Caco-2 (cell line): ENCODE measurements at regions not wholly inside any gene's neighbourhood (a gene's known extent, or its start where the extent isn't known, plus 50 kb on each side); places are given as distances from the start of the nearest gene placed in this dataset.

Experiments used
- BruUV-seq: library from RNA; stranded (reverse); fragments of 400-500 nt; replicated peaks from 2 replicates; lab custom pipeline; 2021; lab: Mats Ljungman, UMichigan
- CTCF ChIA-PET: fragments of 300-600 bp; sonication (Branson Sonifier 250); formaldehyde crosslinking; loops from one replicate; lab custom pipeline; 2022; ENCODE audit warnings: antibody characterized with exemption; lab: Charles Lee
- POLR2A ChIA-PET: fragments of 300-600 bp; sonication (Branson Sonifier 250); formaldehyde crosslinking; loops from one replicate; lab custom pipeline; 2022; ENCODE audit warnings: antibody characterized with exemption; lab: Charles Lee
- DNase-seq, 2 experiments: peaks; one replicate each; pipeline versions ENCODE4 v3.0.0 to v3.0.0-alpha.2; 2020 to 2022
- H3K27me3 ChIP-seq: replicated peaks from 2 replicates; pipeline ENCODE4 v1.6.0; 2011; ENCODE audit warnings: low read length; ENCODE audit not compliant: control insufficient read depth, insufficient read depth
- H3K36me3 ChIP-seq: 2 replicates; pipeline ENCODE4 v1.5.1; 2011; ENCODE audit warnings: low read length; ENCODE audit not compliant: control insufficient read depth, insufficient read depth
- H3K4me1 ChIP-seq: fragments of 250-450 bp; sonication (Bioruptor Pico); 2 replicates; pipeline ENCODE4 v1.5.1; 2020; ENCODE audit warnings: mild to moderate bottlenecking
- H3K4me3 ChIP-seq: 2 replicates; pipeline ENCODE4 v1.5.1; 2011; ENCODE audit warnings: low read depth, mild to moderate bottlenecking, control low read depth, low read length
- H3K9me3 ChIP-seq: fragments of 250-450 bp; sonication (Bioruptor Pico); 2 replicates; pipeline ENCODE4 v1.5.1; 2020; ENCODE audit warnings: mild to moderate bottlenecking, moderate library complexity
- H3K27ac Mint-ChIP-seq: one replicate; pipeline ENCODE4 v1.8.0; 2022; ENCODE audit warnings: mixed read lengths; ENCODE audit not compliant: unreplicated experiment
- H3K27me3 Mint-ChIP-seq: one replicate; pipeline ENCODE4 v1.8.0; 2022; ENCODE audit warnings: mixed read lengths; ENCODE audit not compliant: insufficient read depth, unreplicated experiment
- H3K36me3 Mint-ChIP-seq: one replicate; pipeline ENCODE4 v1.8.0; 2022; ENCODE audit warnings: mild to moderate bottlenecking, mixed read lengths; ENCODE audit not compliant: insufficient read depth, unreplicated experiment
- H3K4me1 Mint-ChIP-seq: one replicate; pipeline ENCODE4 v1.8.0; 2022; ENCODE audit warnings: low read depth, mixed read lengths; ENCODE audit not compliant: unreplicated experiment
- H3K4me3 Mint-ChIP-seq: one replicate; pipeline ENCODE4 v1.8.0; 2022; ENCODE audit warnings: mild to moderate bottlenecking, moderate library complexity, mixed read lengths; ENCODE audit not compliant: unreplicated experiment
- H3K9me3 Mint-ChIP-seq: one replicate; pipeline ENCODE4 v1.8.0; 2022; ENCODE audit warnings: mixed read lengths; ENCODE audit not compliant: unreplicated experiment
- CTCF ChIP-seq, 2 experiments: fragments of 200-600 bp in 1 of 2; IDR thresholded peaks; 1 replicate in 1 of 2; 2 replicates in 1 of 2; pipeline versions ENCODE4 v1.5.1 to v1.8.0; 2011 to 2022; ENCODE audit warnings: antibody characterized with exemption in 1 of 2, control low read depth in 1 of 2, inconsistent platforms in 1 of 2, low read depth in 1 of 2, low read length in 1 of 2, mild to moderate bottlenecking in 1 of 2, moderate library complexity in 1 of 2; ENCODE audit not compliant: insufficient read depth in 1 of 2, severe bottlenecking in 1 of 2, unreplicated experiment in 1 of 2
- intact Hi-C: fragments of 100-400 bp; cut with micrococcal nuclease; formaldehyde crosslinking; loops from one replicate; pipeline ENCODE4 v1.10.0; 2022; ENCODE audit not compliant: unreplicated experiment

GRCh38 chr13:74977498-74977897, 504.5 kb downstream of the TBC1D4 start:
- H3K27me3 ChIP-seq: no peaks in the 10 kb centered on the region
- H3K36me3 Mint-ChIP-seq: no peaks in the 10 kb centered on the region
- no TSS peak for BruUV-seq
- POLR2A ChIA-PET: no interaction called here
- no peaks in the 10 kb centered on the region for H3K4me1 Mint-ChIP-seq
- no peak for TF ChIP-seq CTCF (IDR thresholded peaks at IDR 0.05; ENCODE audit: insufficient read depth in 1 of 2, low read depth in 1 of 2, low read length in 1 of 2, severe bottlenecking in 1 of 2, unreplicated experiment in 1 of 2)
- intact Hi-C loops: no loop called here
- no peak overlapping the region for H3K27ac Mint-ChIP-seq
- no peaks in the 10 kb centered on the region for H3K4me1 ChIP-seq
- DNase-seq: no peak
- CTCF ChIA-PET: no interaction called here
- no peaks in the 10 kb centered on the region for H3K9me3 Mint-ChIP-seq
- no peak overlapping the region for H3K4me3 Mint-ChIP-seq
- H3K9me3 ChIP-seq: no peaks in the 10 kb centered on the region
- no peak overlapping the region for H3K4me3 ChIP-seq
- H3K36me3 ChIP-seq: no peaks in the 10 kb centered on the region
- peaks cover 15% of the 10 kb centered on the region for H3K27me3 Mint-ChIP-seq

GRCh38 chr13:74975111-74975510, 506.9 kb downstream of the TBC1D4 start:
- intact Hi-C loops: no loop called here
- POLR2A ChIA-PET: no interaction called here
- Mint-ChIP-seq H3K4me3 (no peak overlapping the region), H3K27me3 (peaks cover 13% of the 10 kb centered on the region), H3K27ac (no peak overlapping the region), H3K9me3 (no peaks in the 10 kb centered on the region), H3K36me3 (no peaks in the 10 kb centered on the region), H3K4me1 (no peaks in the 10 kb centered on the region)
- no TSS peak for BruUV-seq
- no peaks in the 10 kb centered on the region for H3K4me1 ChIP-seq
- H3K36me3 ChIP-seq: no peaks in the 10 kb centered on the region
- CTCF ChIA-PET: no interaction called here
- no peaks in the 10 kb centered on the region; the same call in 1 of the 2 replicates for H3K27me3 ChIP-seq
- no peaks in the 10 kb centered on the region for H3K9me3 ChIP-seq
- no peak overlapping the region for H3K4me3 ChIP-seq
- DNase-seq: no peak
- TF ChIP-seq CTCF (IDR thresholded peaks at IDR 0.05; ENCODE audit: insufficient read depth in 1 of 2, low read depth in 1 of 2, low read length in 1 of 2, severe bottlenecking in 1 of 2, unreplicated experiment in 1 of 2): no peak

- DNase-seq: no peak
- ChIA-PET POLR2A (no interaction called here), CTCF (no interaction called here)
- no peak overlapping the region for H3K4me3 ChIP-seq
- H3K9me3 ChIP-seq: no peaks in the 10 kb centered on the region
- no peaks in the 10 kb centered on the region for H3K36me3 ChIP-seq
- no peaks in the 10 kb centered on the region; the same call in 1 of the 2 replicates for H3K27me3 ChIP-seq
- intact Hi-C loops: no loop called here
- Mint-ChIP-seq H3K9me3 (no peaks in the 10 kb centered on the region), H3K4me1 (no peaks in the 10 kb centered on the region), H3K36me3 (no peaks in the 10 kb centered on the region), H3K4me3 (no peak overlapping the region), H3K27ac (no peak overlapping the region), H3K27me3 (peaks cover 13% of the 10 kb centered on the region)
- BruUV-seq: no TSS peak
- no peaks in the 10 kb centered on the region for H3K4me1 ChIP-seq
- no peak for TF ChIP-seq CTCF (IDR thresholded peaks at IDR 0.05; ENCODE audit: insufficient read depth in 1 of 2, low read depth in 1 of 2, low read length in 1 of 2, severe bottlenecking in 1 of 2, unreplicated experiment in 1 of 2)
Measured at GRCh38 chr13:74973935-74974879, 507.8 kb downstream of the TBC1D4 start.
